CD14-positive monocyte (primary cell): ENCODE measurements at regions not wholly inside any gene's neighbourhood (a gene's known extent, or its start where the extent isn't known, plus 50 kb on each side); places are given as distances from the start of the nearest gene placed in this dataset.

Experiments used
- DNase-seq, 3 donors: peaks; one replicate each; pipeline ENCODE4 v3.0.0-alpha.2; 2011 to 2022
- H2AFZ ChIP-seq: 2 replicates; pipeline ENCODE4 v1.6.0; 2012; ENCODE audit warnings: mild to moderate bottlenecking, low read depth, low read length, inconsistent platforms; ENCODE audit not compliant: insufficient read depth, poor library complexity, severe bottlenecking
- H3K27ac ChIP-seq, 2 donors: 1 replicate in 1 of 2; 2 replicates in 1 of 2; pipeline ENCODE4 v1.5.1; 2012 to 2013; ENCODE audit warnings: low read length in 2 of 2, control low read depth in 1 of 2, inconsistent platforms in 1 of 2, low read depth in 1 of 2, mild to moderate bottlenecking in 1 of 2
- H3K27me3 ChIP-seq, 2 donors: one replicate each; pipeline versions ENCODE4 v1.6.0 to v1.6.1; 2011 to 2013; ENCODE audit warnings: low read length in 2 of 2; ENCODE audit not compliant: control insufficient read depth in 2 of 2, insufficient read depth in 2 of 2
- H3K36me3 ChIP-seq, 2 donors: replicated peaks in 1 of 2; 1 replicate in 1 of 2; 2 replicates in 1 of 2; pipeline versions ENCODE4 v1.5.1 to v1.6.1; 2012 to 2013; ENCODE audit warnings: low read length in 2 of 2, control low read depth in 1 of 2, inconsistent platforms in 1 of 2, mild to moderate bottlenecking in 1 of 2; ENCODE audit not compliant: insufficient read depth in 2 of 2, control insufficient read depth in 1 of 2
- H3K4me1 ChIP-seq, 2 donors: 1 replicate in 1 of 2; 2 replicates in 1 of 2; pipeline versions ENCODE4 v1.5.1 to v1.6.1; 2012 to 2013; ENCODE audit warnings: low read length in 2 of 2, control low read depth in 1 of 2, inconsistent platforms in 1 of 2, mild to moderate bottlenecking in 1 of 2, moderate library complexity in 1 of 2; ENCODE audit not compliant: insufficient read depth in 2 of 2, control insufficient read depth in 1 of 2
- H3K4me2 ChIP-seq: replicated peaks from 2 replicates; pipeline ENCODE3; 2012; ENCODE audit warnings: low read length, moderate library complexity, mild to moderate bottlenecking; ENCODE audit not compliant: poor library complexity, severe bottlenecking; ENCODE audit errors: extremely low read depth
- H3K4me3 ChIP-seq, 3 experiments: fragments of 200-600 bp in 1 of 3; sonication (generic) in 1 of 3; replicated peaks in 1 of 3; 1 replicate in 2 of 3; 2 replicates in 1 of 3; pipeline ENCODE4 v1.5.1; 2011 to 2013; ENCODE audit warnings: low read length in 3 of 3, mild to moderate bottlenecking in 3 of 3, control low read depth in 2 of 3, low read depth in 2 of 3, inconsistent platforms in 1 of 3, moderate library complexity in 1 of 3
- H3K79me2 ChIP-seq: 2 replicates; pipeline ENCODE4 v1.6.0; 2012; ENCODE audit warnings: mild to moderate bottlenecking, control low read depth, inconsistent platforms, low read length, moderate library complexity; ENCODE audit not compliant: insufficient read depth
- H3K9ac ChIP-seq: 2 replicates; pipeline ENCODE4 v1.6.0; 2017; ENCODE audit warnings: low read length, mild to moderate bottlenecking; ENCODE audit not compliant: insufficient read depth, poor library complexity, severe bottlenecking
- H3K9me3 ChIP-seq, 2 donors: replicated peaks in 1 of 2; 1 replicate in 1 of 2; 2 replicates in 1 of 2; pipeline versions ENCODE4 v1.5.1 to v1.6.1; 2012 to 2013; ENCODE audit warnings: low read length in 2 of 2, control low read depth in 1 of 2; ENCODE audit not compliant: control insufficient read depth in 1 of 2, insufficient read depth in 1 of 2
- H4K20me1 ChIP-seq: 2 replicates; pipeline ENCODE4 v1.6.0; 2012; ENCODE audit warnings: mild to moderate bottlenecking, low read length, control low read depth, moderate library complexity; ENCODE audit not compliant: insufficient read depth
- H3K27ac Mint-ChIP-seq, 7 donors: one replicate each; pipeline ENCODE4 v1.8.0; 2020; ENCODE audit warnings: mild to moderate bottlenecking in 7 of 7, mixed read lengths in 7 of 7, moderate library complexity in 6 of 7, inconsistent platforms in 2 of 7
- H3K27me3 Mint-ChIP-seq, 3 donors: one replicate each; pipeline ENCODE4 v1.8.0; 2021 to 2022; ENCODE audit warnings: low read depth in 3 of 3, mild to moderate bottlenecking in 3 of 3, mixed read lengths in 3 of 3, moderate library complexity in 3 of 3, inconsistent platforms in 1 of 3
- H3K36me3 Mint-ChIP-seq, 2 donors: one replicate each; pipeline ENCODE4 v1.8.0; 2020; ENCODE audit warnings: mixed read lengths in 2 of 2, inconsistent platforms in 1 of 2, mild to moderate bottlenecking in 1 of 2
- H3K4me1 Mint-ChIP-seq: one replicate; pipeline ENCODE4 v1.8.0; 2020; ENCODE audit warnings: mild to moderate bottlenecking, mixed read lengths
- H3K4me3 Mint-ChIP-seq, 2 donors: one replicate each; pipeline ENCODE4 v1.8.0; 2020; ENCODE audit warnings: mild to moderate bottlenecking in 2 of 2, mixed read lengths in 2 of 2, moderate library complexity in 1 of 2
- H3K9me3 Mint-ChIP-seq, 7 donors: one replicate each; pipeline ENCODE4 v1.8.0; 2020 to 2022; ENCODE audit warnings: mixed read lengths in 7 of 7, mild to moderate bottlenecking in 6 of 7, moderate library complexity in 6 of 7, inconsistent platforms in 2 of 7
- CTCF ChIP-seq: fragments of 200-600 bp; IDR thresholded peaks from one replicate; pipeline ENCODE4 v1.8.0; 2022; ENCODE audit warnings: antibody characterized with exemption, mild to moderate bottlenecking
- WGBS: methylation state at CpG from one replicate; pipeline ENCODE4 v1.1.5; 2013; ENCODE audit warnings: missing lambda C conversion rate; ENCODE audit not compliant: insufficient coverage; 5-methylcytosine and 5-hydroxymethylcytosine counted together
- intact Hi-C, 2 donors: fragments of 100-400 bp; cut with micrococcal nuclease; formaldehyde crosslinking; loops; one replicate each; pipeline versions ENCODE4 v1.15.0 to v1.15.1; 2023

DNA sequence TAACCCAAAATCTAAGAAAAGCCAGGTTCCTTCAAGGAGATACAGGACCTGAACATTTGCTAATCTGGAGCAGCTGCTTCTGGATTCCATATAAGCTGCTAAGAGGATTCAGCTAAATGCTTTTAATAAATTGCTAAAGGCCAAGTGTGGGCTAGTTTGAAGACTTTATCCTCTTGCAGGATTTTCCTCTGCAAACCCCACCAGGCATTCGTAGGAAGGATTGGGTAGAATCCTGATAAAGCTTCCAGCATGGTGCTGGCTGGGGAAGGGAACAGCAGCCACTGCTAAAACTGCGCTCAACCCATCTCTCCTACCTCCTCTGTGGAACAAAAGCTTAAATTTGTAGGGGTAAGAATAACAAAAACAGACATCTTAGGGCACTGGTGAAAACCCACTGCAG is 61.3 kb upstream of the TAB3 start:
- intact Hi-C loops, result no loop called here
- H3K9me3 Mint-ChIP-seq, result peaks cover 0 to 6% (median 0%) of the 10 kb centered on the region in 7 donors
- TF ChIP-seq CTCF, result no peak
- WGBS, result no CpG with 5 or more reads among the region's 2 CpGs
- H3K79me2 ChIP-seq, result no peaks in the 10 kb centered on the region
- no peak overlapping the region for H3K4me3 ChIP-seq
- no peak overlapping the region for H3K4me2 ChIP-seq
- no peak overlapping the region for H3K27ac ChIP-seq
- no peaks in the 10 kb centered on the region for H3K4me1 Mint-ChIP-seq
- no peak for DNase-seq
- no peak overlapping the region for H3K27ac Mint-ChIP-seq
- H3K36me3 ChIP-seq, result no peaks in the 10 kb centered on the region
- H3K36me3 Mint-ChIP-seq, result no peaks in the 10 kb centered on the region
- no peaks in the 10 kb centered on the region for H3K4me1 ChIP-seq
- H3K4me3 Mint-ChIP-seq, result no peak overlapping the region
- no peaks in the 10 kb centered on the region for H4K20me1 ChIP-seq
- H3K9me3 ChIP-seq, result no peaks in the 10 kb centered on the region
- no peak overlapping the region for H2AFZ ChIP-seq
- no peaks in the 10 kb centered on the region for H3K27me3 Mint-ChIP-seq
- no peaks in the 10 kb centered on the region for H3K27me3 ChIP-seq
- H3K9ac ChIP-seq, result no peak overlapping the region

DNA sequence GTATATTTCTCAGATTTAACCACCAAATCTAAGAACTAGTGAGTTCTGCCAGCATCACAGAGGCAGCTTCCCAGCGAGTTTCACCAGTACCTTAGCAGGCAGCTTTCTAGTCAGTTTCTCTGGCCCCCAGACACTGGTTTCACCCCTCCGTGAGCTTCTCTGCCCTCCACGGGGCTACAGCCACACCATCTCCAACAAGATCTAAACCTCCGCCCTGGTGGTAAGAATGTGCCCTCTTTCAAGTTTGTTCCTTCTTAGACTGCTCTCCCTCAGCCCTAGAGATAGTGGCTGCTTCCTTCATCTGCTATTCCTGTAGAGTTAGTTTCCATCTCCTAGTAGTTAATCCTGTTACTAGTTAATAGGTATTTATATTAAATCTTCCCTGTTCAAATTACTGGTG is 60.5 kb upstream of the TAB3 start:
- Histone ChIP-seq H4K20me1 (no peaks in the 10 kb centered on the region), H3K4me1 (no peaks in the 10 kb centered on the region), H3K9me3 (no peaks in the 10 kb centered on the region), H3K27ac (no peak overlapping the region), H3K36me3 (no peaks in the 10 kb centered on the region), H3K9ac (no peak overlapping the region), H3K4me3 (no peak overlapping the region), H3K4me2 (no peak overlapping the region), H3K79me2 (no peaks in the 10 kb centered on the region), H2AFZ (no peak overlapping the region), H3K27me3 (no peaks in the 10 kb centered on the region)
- intact Hi-C loops, result no loop called here
- no peak overlapping the region for H3K4me3 Mint-ChIP-seq
- H3K27me3 Mint-ChIP-seq, result no peaks in the 10 kb centered on the region
- peaks cover 0 to 6% (median 0%) of the 10 kb centered on the region in 7 donors for H3K9me3 Mint-ChIP-seq
- H3K4me1 Mint-ChIP-seq, result no peaks in the 10 kb centered on the region
- no peak overlapping the region for H3K27ac Mint-ChIP-seq
- DNase-seq, result no peak
- TF ChIP-seq CTCF, result no peak
- no peaks in the 10 kb centered on the region for H3K36me3 Mint-ChIP-seq
- WGBS, result no CpG with 5 or more reads among the region's 4 CpGs
